HG02884 (cell line): ENCODE measurements at regions not wholly inside any gene's neighbourhood (a gene's known extent, or its start where the extent isn't known, plus 50 kb on each side); places are given as distances from the start of the nearest gene placed in this dataset.

Source experiments
- ATAC-seq: cut with Tn5 transposase; IDR thresholded peaks from one replicate; pipeline ENCODE4 v1.9.1; 2021; ENCODE audit warnings: mild to moderate bottlenecking, moderate library complexity; ENCODE audit not compliant: unreplicated experiment

- ATAC-seq: no peak
These were observed 72.2 kb downstream of the PRDM9 start for GRCh38 chr5:23579566-23579965.

- no peak for ATAC-seq
These were observed 75.7 kb downstream of the PRDM9 start for GRCh38 chr5:23583081-23583480.

GRCh38 chr5:23588841-23589326 lies 81.5 kb downstream of the PRDM9 start:
- no peak for ATAC-seq

GRCh38 chr5:23591250-23591649 lies 83.8 kb downstream of the PRDM9 start:
- ATAC-seq: no peak

GRCh38 chr5:23606927-23607326 lies 99.5 kb downstream of the PRDM9 start:
- ATAC-seq: no peak

GRCh38 chr5:23612701-23613100 lies 105.3 kb downstream of the PRDM9 start:
- no peak for ATAC-seq

- ATAC-seq: no peak
These were observed 106.2 kb downstream of the PRDM9 start for GRCh38 chr5:23613566-23613965.

- no peak for ATAC-seq
These were observed 107.0 kb downstream of the PRDM9 start for GRCh38 chr5:23614422-23614821.

- no peak for ATAC-seq
These were observed 119.6 kb downstream of the PRDM9 start for GRCh38 chr5:23626961-23627360.

- no peak for ATAC-seq
These were observed 120.6 kb downstream of the PRDM9 start for GRCh38 chr5:23627976-23628375.

GRCh38 chr5:23629396-23629795 lies 122.0 kb downstream of the PRDM9 start:
- ATAC-seq: no peak

GRCh38 chr5:23631302-23632045 lies 124.1 kb downstream of the PRDM9 start:
- ATAC-seq: no peak

- no peak for ATAC-seq
These were observed 128.5 kb downstream of the PRDM9 start for GRCh38 chr5:23635938-23636337.

GRCh38 chr5:23639326-23639725 lies 131.9 kb downstream of the PRDM9 start:
- ATAC-seq: no peak

- ATAC-seq: no peak
These were observed 141.2 kb downstream of the PRDM9 start for GRCh38 chr5:23648656-23649055.

GRCh38 chr5:23649594-23649993 lies 142.2 kb downstream of the PRDM9 start:
- no peak for ATAC-seq

GRCh38 chr5:23655674-23656073 lies 148.3 kb downstream of the PRDM9 start:
- ATAC-seq: no peak

GRCh38 chr5:23675456-23675855 lies 168.0 kb downstream of the PRDM9 start:
- ATAC-seq: no peak

- ATAC-seq: no peak
These were observed 170.6 kb downstream of the PRDM9 start for GRCh38 chr5:23677996-23678395.

- ATAC-seq: no peak
These were observed 176.7 kb downstream of the PRDM9 start for GRCh38 chr5:23684103-23684502.

GRCh38 chr5:23703940-23704855 lies 196.8 kb downstream of the PRDM9 start:
- no peak for ATAC-seq

GRCh38 chr5:23717486-23717885 lies 210.1 kb downstream of the PRDM9 start:
- ATAC-seq: no peak
